ENCODE measurements at regions not wholly inside any gene's neighbourhood (a gene's known extent, or its start where the extent isn't known, plus 50 kb on each side); places are given as distances from the start of the nearest gene placed in this dataset.

GRCh38 chr12:67797185-67797741 lies 148.7 kb downstream of the DYRK2 start:
- DNase-seq (ENCODE audit: low spot score): no peak

GRCh38 chr12:67797753-67798152 lies 149.2 kb downstream of the DYRK2 start:
- no peak for DNase-seq (ENCODE audit: low spot score)

GRCh38 chr12:67798768-67799167 lies 150.2 kb downstream of the DYRK2 start:
- DNase-seq (ENCODE audit: low spot score): no peak

- no peak for DNase-seq (ENCODE audit: low spot score)
Measured at GRCh38 chr12:67802731-67803130, 154.2 kb downstream of the DYRK2 start.

- DNase-seq (ENCODE audit: low spot score): no peak
Measured at GRCh38 chr12:67803278-67803993, 154.9 kb downstream of the DYRK2 start.

GRCh38 chr12:67804168-67804567 lies 155.6 kb downstream of the DYRK2 start:
- no peak for DNase-seq (ENCODE audit: low spot score)

- DNase-seq (ENCODE audit: low spot score): no peak
Measured at GRCh38 chr12:67807814-67808213, 159.3 kb downstream of the DYRK2 start.

GRCh38 chr12:67810166-67810565 lies 161.6 kb downstream of the DYRK2 start:
- no peak for DNase-seq (ENCODE audit: low spot score)

- no peak for DNase-seq (ENCODE audit: low spot score)
Measured at GRCh38 chr12:67811437-67812361, 163.2 kb downstream of the DYRK2 start.

- no peak for DNase-seq (ENCODE audit: low spot score)
Measured at GRCh38 chr12:67813456-67813904, 164.9 kb downstream of the DYRK2 start.

- no peak for DNase-seq (ENCODE audit: low spot score)
Measured at GRCh38 chr12:67816269-67816668, 167.7 kb downstream of the DYRK2 start.

GRCh38 chr12:67818459-67818903 lies 169.9 kb downstream of the DYRK2 start:
- DNase-seq (ENCODE audit: low spot score): no peak

GRCh38 chr12:67819902-67820301 lies 169.3 kb upstream of the IFNG-AS1 start:
- no peak for DNase-seq (ENCODE audit: low spot score)

- no peak for DNase-seq (ENCODE audit: low spot score)
Measured at GRCh38 chr12:67820694-67821093, 168.6 kb upstream of the IFNG-AS1 start.

GRCh38 chr12:67822826-67823225 lies 166.4 kb upstream of the IFNG-AS1 start:
- no peak for DNase-seq (ENCODE audit: low spot score)

- no peak for DNase-seq (ENCODE audit: low spot score)
Measured at GRCh38 chr12:67826148-67826547, 163.1 kb upstream of the IFNG-AS1 start.

- no peak for DNase-seq (ENCODE audit: low spot score)
Measured at GRCh38 chr12:67826946-67827720, 162.1 kb upstream of the IFNG-AS1 start.

- DNase-seq (ENCODE audit: low spot score): no peak
Measured at GRCh38 chr12:67827820-67828383, 161.3 kb upstream of the IFNG-AS1 start.

GRCh38 chr12:67829896-67830295 lies 159.4 kb upstream of the IFNG-AS1 start:
- DNase-seq (ENCODE audit: low spot score): no peak

- no peak for DNase-seq (ENCODE audit: low spot score)
Measured at GRCh38 chr12:67832155-67832554, 157.1 kb upstream of the IFNG-AS1 start.

GRCh38 chr12:67833602-67834001 lies 155.6 kb upstream of the IFNG-AS1 start:
- no peak for DNase-seq (ENCODE audit: low spot score)

Measured in SK-N-DZ (cell line).